Caco-2 (cell line): ENCODE measurements at regions not wholly inside any gene's neighbourhood (a gene's known extent, or its start where the extent isn't known, plus 50 kb on each side); places are given as distances from the start of the nearest gene placed in this dataset.
"Not testable (repeated sequence)": the region's sequence is repeated elsewhere in the genome, so short reads cannot be mapped to it uniquely, and the experiment has no call there.

Experiments used
- BruUV-seq: library from RNA; stranded (reverse); fragments of 400-500 nt; replicated peaks from 2 replicates; lab custom pipeline; 2021; lab: Mats Ljungman, UMichigan
- CTCF ChIA-PET: fragments of 300-600 bp; sonication (Branson Sonifier 250); formaldehyde crosslinking; loops from one replicate; lab custom pipeline; 2022; ENCODE audit warnings: antibody characterized with exemption; lab: Charles Lee
- POLR2A ChIA-PET: fragments of 300-600 bp; sonication (Branson Sonifier 250); formaldehyde crosslinking; loops from one replicate; lab custom pipeline; 2022; ENCODE audit warnings: antibody characterized with exemption; lab: Charles Lee
- DNase-seq, 2 experiments: peaks; one replicate each; pipeline versions ENCODE4 v3.0.0 to v3.0.0-alpha.2; 2020 to 2022
- H3K27me3 ChIP-seq: replicated peaks from 2 replicates; pipeline ENCODE4 v1.6.0; 2011; ENCODE audit warnings: low read length; ENCODE audit not compliant: control insufficient read depth, insufficient read depth
- H3K36me3 ChIP-seq: 2 replicates; pipeline ENCODE4 v1.5.1; 2011; ENCODE audit warnings: low read length; ENCODE audit not compliant: control insufficient read depth, insufficient read depth
- H3K4me1 ChIP-seq: fragments of 250-450 bp; sonication (Bioruptor Pico); 2 replicates; pipeline ENCODE4 v1.5.1; 2020; ENCODE audit warnings: mild to moderate bottlenecking
- H3K4me3 ChIP-seq: 2 replicates; pipeline ENCODE4 v1.5.1; 2011; ENCODE audit warnings: low read depth, mild to moderate bottlenecking, control low read depth, low read length
- H3K9me3 ChIP-seq: fragments of 250-450 bp; sonication (Bioruptor Pico); 2 replicates; pipeline ENCODE4 v1.5.1; 2020; ENCODE audit warnings: mild to moderate bottlenecking, moderate library complexity
- H3K27ac Mint-ChIP-seq: one replicate; pipeline ENCODE4 v1.8.0; 2022; ENCODE audit warnings: mixed read lengths; ENCODE audit not compliant: unreplicated experiment
- H3K27me3 Mint-ChIP-seq: one replicate; pipeline ENCODE4 v1.8.0; 2022; ENCODE audit warnings: mixed read lengths; ENCODE audit not compliant: insufficient read depth, unreplicated experiment
- H3K36me3 Mint-ChIP-seq: one replicate; pipeline ENCODE4 v1.8.0; 2022; ENCODE audit warnings: mild to moderate bottlenecking, mixed read lengths; ENCODE audit not compliant: insufficient read depth, unreplicated experiment
- H3K4me1 Mint-ChIP-seq: one replicate; pipeline ENCODE4 v1.8.0; 2022; ENCODE audit warnings: low read depth, mixed read lengths; ENCODE audit not compliant: unreplicated experiment
- H3K4me3 Mint-ChIP-seq: one replicate; pipeline ENCODE4 v1.8.0; 2022; ENCODE audit warnings: mild to moderate bottlenecking, moderate library complexity, mixed read lengths; ENCODE audit not compliant: unreplicated experiment
- H3K9me3 Mint-ChIP-seq: one replicate; pipeline ENCODE4 v1.8.0; 2022; ENCODE audit warnings: mixed read lengths; ENCODE audit not compliant: unreplicated experiment
- intact Hi-C: fragments of 100-400 bp; cut with micrococcal nuclease; formaldehyde crosslinking; loops from one replicate; pipeline ENCODE4 v1.10.0; 2022; ENCODE audit not compliant: unreplicated experiment

GRCh38 chr16:33990488-33990887 lies 531.1 kb downstream of the TP53TG3F start:
- H3K9me3 Mint-ChIP-seq, H3K36me3 Mint-ChIP-seq, DNase-seq, H3K4me1 Mint-ChIP-seq, H3K27me3 ChIP-seq, BruUV-seq, POLR2A ChIA-PET, H3K4me3 ChIP-seq, H3K36me3 ChIP-seq, H3K4me1 ChIP-seq, CTCF ChIA-PET, H3K4me3 Mint-ChIP-seq, H3K27me3 Mint-ChIP-seq, H3K9me3 ChIP-seq, intact Hi-C loops, H3K27ac Mint-ChIP-seq: not testable (repeated sequence)

- H3K27me3 ChIP-seq, H3K9me3 Mint-ChIP-seq, CTCF ChIA-PET, BruUV-seq, H3K4me1 ChIP-seq, H3K9me3 ChIP-seq, H3K4me1 Mint-ChIP-seq, DNase-seq, H3K27ac Mint-ChIP-seq, H3K36me3 Mint-ChIP-seq, H3K4me3 ChIP-seq, H3K4me3 Mint-ChIP-seq, H3K36me3 ChIP-seq, H3K27me3 Mint-ChIP-seq, POLR2A ChIA-PET, intact Hi-C loops: not testable (repeated sequence)
These were observed 533.2 kb downstream of the TP53TG3F start for GRCh38 chr16:33992513-33993177.

- H3K4me1 ChIP-seq, H3K36me3 ChIP-seq, H3K4me1 Mint-ChIP-seq, H3K27me3 Mint-ChIP-seq, POLR2A ChIA-PET, BruUV-seq, H3K36me3 Mint-ChIP-seq, CTCF ChIA-PET, H3K27me3 ChIP-seq, DNase-seq, H3K9me3 Mint-ChIP-seq, H3K27ac Mint-ChIP-seq, H3K4me3 Mint-ChIP-seq, H3K4me3 ChIP-seq, H3K9me3 ChIP-seq, intact Hi-C loops: not testable (repeated sequence)
These were observed 534.8 kb downstream of the TP53TG3F start for GRCh38 chr16:33994207-33994606.

GRCh38 chr16:33995821-33996372 lies 536.5 kb downstream of the TP53TG3F start:
- H3K27ac Mint-ChIP-seq, H3K27me3 ChIP-seq, POLR2A ChIA-PET, H3K4me3 Mint-ChIP-seq, H3K36me3 Mint-ChIP-seq, BruUV-seq, H3K27me3 Mint-ChIP-seq, intact Hi-C loops, H3K4me1 ChIP-seq, H3K9me3 ChIP-seq, H3K4me1 Mint-ChIP-seq, H3K36me3 ChIP-seq, H3K4me3 ChIP-seq, H3K9me3 Mint-ChIP-seq, CTCF ChIA-PET: not testable (repeated sequence)
- peak; percentile 2 to 33 for DNase-seq

- H3K4me3 Mint-ChIP-seq, BruUV-seq, CTCF ChIA-PET, H3K27me3 Mint-ChIP-seq, H3K36me3 ChIP-seq, H3K4me3 ChIP-seq, POLR2A ChIA-PET, H3K9me3 ChIP-seq, H3K4me1 ChIP-seq, H3K9me3 Mint-ChIP-seq, intact Hi-C loops, H3K27me3 ChIP-seq, H3K27ac Mint-ChIP-seq, H3K36me3 Mint-ChIP-seq, H3K4me1 Mint-ChIP-seq, DNase-seq: not testable (repeated sequence)
These were observed 541.8 kb downstream of the TP53TG3F start for GRCh38 chr16:34001184-34001583.

- H3K27me3 ChIP-seq, H3K36me3 ChIP-seq, H3K4me3 ChIP-seq, H3K36me3 Mint-ChIP-seq, BruUV-seq, H3K4me3 Mint-ChIP-seq, POLR2A ChIA-PET, CTCF ChIA-PET, intact Hi-C loops, H3K9me3 Mint-ChIP-seq, H3K9me3 ChIP-seq, H3K4me1 ChIP-seq, H3K27ac Mint-ChIP-seq, DNase-seq, H3K27me3 Mint-ChIP-seq, H3K4me1 Mint-ChIP-seq: not testable (repeated sequence)
These were observed 542.5 kb downstream of the TP53TG3F start for GRCh38 chr16:34001961-34002360.
